Hepatic stellate cell (primary cell): ENCODE measurements at regions not wholly inside any gene's neighbourhood (a gene's known extent, or its start where the extent isn't known, plus 50 kb on each side); places are given as distances from the start of the nearest gene placed in this dataset.
"Not testable (repeated sequence)": the region's sequence is repeated elsewhere in the genome, so short reads cannot be mapped to it uniquely, and the experiment has no call there.

Source experiments
- DNase-seq: peaks from one replicate; pipeline ENCODE4 v3.0.0; 2011; ENCODE audit warnings: low spot score

GRCh38 chr2:181790716-181791649 is 100.5 kb upstream of the ITPRID2 start:
- DNase-seq = peak; percentile 42

GRCh38 chr2:181792906-181793305 is 98.6 kb upstream of the ITPRID2 start:
- DNase-seq = no peak

- DNase-seq = no peak
Observed at GRCh38 chr2:181798022-181798421, 93.5 kb upstream of the ITPRID2 start.

- not testable (repeated sequence) for DNase-seq
Observed at GRCh38 chr2:181802300-181802699, 89.2 kb upstream of the ITPRID2 start.

GRCh38 chr2:181803903-181804799 is 87.4 kb upstream of the ITPRID2 start:
- not testable (repeated sequence) for DNase-seq

GRCh38 chr2:181805228-181806038 is 86.1 kb upstream of the ITPRID2 start:
- DNase-seq = no peak

- DNase-seq = no peak
Observed at GRCh38 chr2:181806039-181806392, 85.5 kb upstream of the ITPRID2 start.

- no peak for DNase-seq
Observed at GRCh38 chr2:181807526-181807925, 84.0 kb upstream of the ITPRID2 start.

- peak; percentile 22 for DNase-seq
Observed at GRCh38 chr2:181810823-181811695, 80.5 kb upstream of the ITPRID2 start.

- DNase-seq = no peak
Observed at GRCh38 chr2:181812106-181812743, 79.3 kb upstream of the ITPRID2 start.

GRCh38 chr2:181814057-181814491 is 77.5 kb upstream of the ITPRID2 start:
- no peak for DNase-seq

- DNase-seq = no peak
Observed at GRCh38 chr2:181817509-181817908, 74.0 kb upstream of the ITPRID2 start.

- DNase-seq = no peak
Observed at GRCh38 chr2:181818058-181818680, 73.4 kb upstream of the ITPRID2 start.

- no peak for DNase-seq
Observed at GRCh38 chr2:181818840-181819239, 72.7 kb upstream of the ITPRID2 start.

- no peak for DNase-seq
Observed at GRCh38 chr2:181821049-181821448, 70.5 kb upstream of the ITPRID2 start.

GRCh38 chr2:181822097-181822496 is 69.4 kb upstream of the ITPRID2 start:
- no peak for DNase-seq

- DNase-seq = no peak
Observed at GRCh38 chr2:181823405-181823804, 68.1 kb upstream of the ITPRID2 start.

GRCh38 chr2:181828122-181828705 is 63.3 kb upstream of the ITPRID2 start:
- no peak for DNase-seq

GRCh38 chr2:181829230-181829629 is 62.3 kb upstream of the ITPRID2 start:
- DNase-seq = no peak

GRCh38 chr2:181832015-181832414 is 59.5 kb upstream of the ITPRID2 start:
- DNase-seq = no peak
